Dedifferentiated amniotic fluid mesenchymal stem cell (primary cell): ENCODE measurements at regions not wholly inside any gene's neighbourhood (a gene's known extent, or its start where the extent isn't known, plus 50 kb on each side); places are given as distances from the start of the nearest gene placed in this dataset.

Experiments
- DNase-seq: peaks from one replicate; pipeline ENCODE4 v3.0.0-alpha.2; 2016; ENCODE audit errors: extremely low spot score

- no peak for DNase-seq
Measured at GRCh38 chr4:102440498-102440897, 60.7 kb upstream of the NFKB1 start.

GRCh38 chr4:102441978-102442911, 58.9 kb upstream of the NFKB1 start:
- DNase-seq = no peak

GRCh38 chr4:102444752-102445151, 56.4 kb upstream of the NFKB1 start:
- DNase-seq = no peak

- DNase-seq = no peak
Measured at GRCh38 chr4:102445213-102445612, 55.9 kb upstream of the NFKB1 start.

- DNase-seq = no peak
Measured at GRCh38 chr4:102447413-102447812, 53.7 kb upstream of the NFKB1 start.

GRCh38 chr4:102449751-102450352, 51.3 kb upstream of the NFKB1 start:
- peak; percentile 72 for DNase-seq

- DNase-seq = no peak
Measured at GRCh38 chr4:102451266-102451665, 49.9 kb upstream of the NFKB1 start.
